Right atrium auricular region (tissue), 2 donors: ENCODE measurements at regions not wholly inside any gene's neighbourhood (a gene's known extent, or its start where the extent isn't known, plus 50 kb on each side); places are given as distances from the start of the nearest gene placed in this dataset.

Experiments used
- DNase-seq: peaks from one replicate; pipeline ENCODE4 v3.0.0-alpha.2; 2019; ENCODE audit warnings: low spot score
- H3K27ac ChIP-seq, 2 donors: fragments of 200-600 bp; sonication (generic); 1 replicate in 1 of 2; 2 replicates in 1 of 2; pipeline ENCODE4 v1.5.1; 2016 to 2019
- H3K27me3 ChIP-seq, 2 donors: fragments of 200-600 bp; sonication (generic); one replicate each; pipeline versions ENCODE4 v1.5.1 to v1.6.0; 2017 to 2019
- H3K36me3 ChIP-seq: fragments of 200-600 bp; sonication (generic); one replicate; pipeline ENCODE4 v1.5.1; 2016
- H3K4me1 ChIP-seq, 2 donors: fragments of 200-600 bp; sonication (generic); one replicate each; pipeline versions ENCODE4 v1.5.1 to v1.6.0; 2017 to 2019
- H3K4me3 ChIP-seq, 2 donors: fragments of 200-600 bp; sonication (generic); 1 replicate in 1 of 2; 2 replicates in 1 of 2; pipeline ENCODE4 v1.5.1; 2017 to 2019; ENCODE audit warnings: mild to moderate bottlenecking in 1 of 2, moderate library complexity in 1 of 2
- H3K9me3 ChIP-seq, 2 donors: fragments of 200-600 bp; sonication (generic); one replicate each; pipeline ENCODE4 v1.5.1; 2019
- CTCF ChIP-seq, 2 donors: fragments of 200-600 bp; sonication (generic); IDR thresholded peaks; one replicate each; pipeline ENCODE4 v1.5.1; 2019; ENCODE audit warnings: antibody characterized with exemption in 2 of 2

- no peaks in the 10 kb centered on the region for H3K36me3 ChIP-seq
- H3K27me3 ChIP-seq, result no peaks in the 10 kb centered on the region
- no peak overlapping the region for H3K4me3 ChIP-seq
- H3K9me3 ChIP-seq, result no peaks in the 10 kb centered on the region
- no peak for DNase-seq
- H3K4me1 ChIP-seq, result no peaks in the 10 kb centered on the region
- no peak for TF ChIP-seq CTCF (IDR thresholded peaks at IDR 0.05)
- H3K27ac ChIP-seq, result no peak overlapping the region
These were observed 174.9 kb upstream of the KCNJ16 start for GRCh38 chr17:69900101-69900500.

- no peaks in the 10 kb centered on the region for H3K4me1 ChIP-seq
- TF ChIP-seq CTCF (IDR thresholded peaks at IDR 0.05), result no peak
- no peak overlapping the region for H3K27ac ChIP-seq
- H3K36me3 ChIP-seq, result no peaks in the 10 kb centered on the region
- H3K9me3 ChIP-seq, result no peaks in the 10 kb centered on the region
- H3K4me3 ChIP-seq, result no peak overlapping the region
- H3K27me3 ChIP-seq, result no peaks in the 10 kb centered on the region
- peak; percentile 66 for DNase-seq
These were observed 174.2 kb upstream of the KCNJ16 start for GRCh38 chr17:69900829-69901228.

- no peaks in the 10 kb centered on the region for H3K4me1 ChIP-seq
- no peaks in the 10 kb centered on the region for H3K9me3 ChIP-seq
- H3K27ac ChIP-seq, result no peak overlapping the region
- TF ChIP-seq CTCF (IDR thresholded peaks at IDR 0.05), result no peak
- H3K27me3 ChIP-seq, result no peaks in the 10 kb centered on the region
- no peak for DNase-seq
- no peaks in the 10 kb centered on the region for H3K36me3 ChIP-seq
- H3K4me3 ChIP-seq, result no peak overlapping the region
These were observed 168.7 kb upstream of the KCNJ16 start for GRCh38 chr17:69906306-69906705.

GRCh38 chr17:69907132-69907847 is 167.7 kb upstream of the KCNJ16 start:
- no peak for TF ChIP-seq CTCF (IDR thresholded peaks at IDR 0.05)

GRCh38 chr17:69908626-69909368 is 166.2 kb upstream of the KCNJ16 start:
- DNase-seq, result no peak
- Histone ChIP-seq H3K36me3 (no peaks in the 10 kb centered on the region), H3K27me3 (no peaks in the 10 kb centered on the region), H3K9me3 (no peaks in the 10 kb centered on the region), H3K4me3 (no peak overlapping the region), H3K4me1 (no peaks in the 10 kb centered on the region), H3K27ac (no peak overlapping the region)
- no peak for TF ChIP-seq CTCF (IDR thresholded peaks at IDR 0.05)

More at GRCh38 chr17:69907132-69907847, 167.7 kb upstream of the KCNJ16 start:
- no peaks in the 10 kb centered on the region for H3K27me3 ChIP-seq
- no peaks in the 10 kb centered on the region for H3K4me1 ChIP-seq
- peak; percentile 65 for DNase-seq
- no peak overlapping the region for H3K27ac ChIP-seq
- no peak overlapping the region for H3K4me3 ChIP-seq
- no peaks in the 10 kb centered on the region for H3K36me3 ChIP-seq
- H3K9me3 ChIP-seq, result no peaks in the 10 kb centered on the region
